Ovary (tissue), 7 donors: ENCODE measurements at regions not wholly inside any gene's neighbourhood (a gene's known extent, or its start where the extent isn't known, plus 50 kb on each side); places are given as distances from the start of the nearest gene placed in this dataset.

Experiments used
- DNase-seq, 5 donors: peaks; one replicate each; pipeline ENCODE4 v3.0.0-alpha.2; 2019 to 2020
- H3K27ac ChIP-seq, 2 donors: fragments of 200-600 bp; one replicate each; pipeline versions ENCODE4 v1.5.1 to v1.8.0; 2019 to 2022
- H3K27me3 ChIP-seq: fragments of 200-600 bp; one replicate; pipeline ENCODE4 v1.8.0; 2022
- H3K36me3 ChIP-seq: fragments of 200-600 bp; sonication (generic); one replicate; pipeline ENCODE4 v1.5.1; 2019
- H3K4me1 ChIP-seq: one replicate; pipeline ENCODE4 v1.8.1; 2013; ENCODE audit warnings: mild to moderate bottlenecking, moderate library complexity; ENCODE audit not compliant: insufficient read depth
- H3K4me3 ChIP-seq: fragments of 200-600 bp; sonication (generic); one replicate; pipeline ENCODE4 v1.5.1; 2017
- H3K9me3 ChIP-seq, 2 donors: fragments of 200-600 bp in 1 of 2; sonication (generic) in 1 of 2; one replicate each; pipeline versions ENCODE4 v1.5.1 to v1.8.1; 2013 to 2019; ENCODE audit warnings: mild to moderate bottlenecking in 1 of 2, moderate library complexity in 1 of 2
- EP300 ChIP-seq: sonication (generic); formaldehyde crosslinking; IDR thresholded peaks from one replicate; pipeline ENCODE4 v1.6.1; 2017; ENCODE audit warnings: antibody characterized with exemption
- POLR2A ChIP-seq: fragments of 450-650 bp; IDR thresholded peaks from one replicate; pipeline ENCODE4 v1.6.1; 2017; ENCODE audit warnings: antibody characterized with exemption, mild to moderate bottlenecking, moderate library complexity
- WGBS, 3 donors: extraction: QIAGEN DNeasy Blood & Tissue Kit in 1 of 3; methylation state at CpG; one replicate each; pipeline versions ENCODE4 v1.1.5 to v1.1.7; 2013 to 2017; 5-methylcytosine and 5-hydroxymethylcytosine counted together
- intact Hi-C, 4 donors: fragments of 100-400 bp; cut with DNase I; formaldehyde crosslinking; loops; one replicate each; pipeline versions ENCODE4 v1.11.0 to v1.15.1; 2022 to 2023
- TF ChIP-seq, protein P1 (sequence below), 3 donors: fragments of 450-650 bp in 2 of 3; fragments of 200-600 bp in 1 of 3; IDR thresholded peaks; one replicate each; pipeline versions ENCODE4 v1.5.1 to v1.8.0; 2016 to 2022; ENCODE audit warnings: antibody characterized with exemption in 3 of 3, mild to moderate bottlenecking in 1 of 3
- donor health status: DM: no; HTN: no; CAD: no; lungs with moderate emphysema.
- donor health status: DM: no; HTN: no; CAD: no.
- donor health status: Bipolar disorder and iron deficiency.
- donor health status: DM: no; HTN: no; CAD: no.
- donor health status: DM: yes; HTN: yes; CAD: no.

- no peaks in the 10 kb centered on the region for H3K27me3 ChIP-seq
- intact Hi-C loops: no loop called here
- DNase-seq: no peak
- no peak overlapping the region for H3K4me3 ChIP-seq
- H3K27ac ChIP-seq: no peak overlapping the region
- 84 to 96% (median 91%) methylated on average over 15 of the region's 15 CpGs for WGBS, 3 donors
- no peaks in the 10 kb centered on the region for H3K4me1 ChIP-seq
- TF ChIP-seq EP300 (no peak), POLR2A (no peak)
- no peaks in the 10 kb centered on the region for H3K36me3 ChIP-seq
- no peaks in the 10 kb centered on the region for H3K9me3 ChIP-seq
These were observed 617.4 kb upstream of the SALL3 start for GRCh38 chr18:78362198-78362597.

GRCh38 chr18:78363556-78364387, 615.8 kb upstream of the SALL3 start:
- DNase-seq: no peak
- intact Hi-C loops: no loop called here
- Histone ChIP-seq H3K4me3 (no peak overlapping the region), H3K4me1 (no peaks in the 10 kb centered on the region), H3K27ac (no peak overlapping the region), H3K27me3 (no peaks in the 10 kb centered on the region), H3K36me3 (no peaks in the 10 kb centered on the region), H3K9me3 (no peaks in the 10 kb centered on the region)
- WGBS, 3 donors: 93 to 94% (median 94%) methylated on average over 44 of the region's 44 CpGs
- no peak for TF ChIP-seq EP300
- TF ChIP-seq, protein P1, sequence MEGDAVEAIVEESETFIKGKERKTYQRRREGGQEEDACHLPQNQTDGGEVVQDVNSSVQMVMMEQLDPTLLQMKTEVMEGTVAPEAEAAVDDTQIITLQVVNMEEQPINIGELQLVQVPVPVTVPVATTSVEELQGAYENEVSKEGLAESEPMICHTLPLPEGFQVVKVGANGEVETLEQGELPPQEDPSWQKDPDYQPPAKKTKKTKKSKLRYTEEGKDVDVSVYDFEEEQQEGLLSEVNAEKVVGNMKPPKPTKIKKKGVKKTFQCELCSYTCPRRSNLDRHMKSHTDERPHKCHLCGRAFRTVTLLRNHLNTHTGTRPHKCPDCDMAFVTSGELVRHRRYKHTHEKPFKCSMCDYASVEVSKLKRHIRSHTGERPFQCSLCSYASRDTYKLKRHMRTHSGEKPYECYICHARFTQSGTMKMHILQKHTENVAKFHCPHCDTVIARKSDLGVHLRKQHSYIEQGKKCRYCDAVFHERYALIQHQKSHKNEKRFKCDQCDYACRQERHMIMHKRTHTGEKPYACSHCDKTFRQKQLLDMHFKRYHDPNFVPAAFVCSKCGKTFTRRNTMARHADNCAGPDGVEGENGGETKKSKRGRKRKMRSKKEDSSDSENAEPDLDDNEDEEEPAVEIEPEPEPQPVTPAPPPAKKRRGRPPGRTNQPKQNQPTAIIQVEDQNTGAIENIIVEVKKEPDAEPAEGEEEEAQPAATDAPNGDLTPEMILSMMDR (IDR thresholded peaks at IDR 0.05): no peak
- TF ChIP-seq POLR2A: no peak

- Histone ChIP-seq H3K27ac (no peak overlapping the region), H3K4me1 (no peaks in the 10 kb centered on the region), H3K4me3 (no peak overlapping the region), H3K27me3 (no peaks in the 10 kb centered on the region), H3K9me3 (no peaks in the 10 kb centered on the region), H3K36me3 (no peaks in the 10 kb centered on the region)
- no peak for DNase-seq
- TF ChIP-seq EP300 (no peak), POLR2A (no peak)
- TF ChIP-seq, protein P1 (IDR thresholded peaks at IDR 0.05): no peak
- WGBS, 3 donors: 74 to 82% (median 82%) methylated on average over 13 of the region's 13 CpGs
- intact Hi-C loops: no loop called here
These were observed 615.1 kb upstream of the SALL3 start for GRCh38 chr18:78364388-78364960.

DNA sequence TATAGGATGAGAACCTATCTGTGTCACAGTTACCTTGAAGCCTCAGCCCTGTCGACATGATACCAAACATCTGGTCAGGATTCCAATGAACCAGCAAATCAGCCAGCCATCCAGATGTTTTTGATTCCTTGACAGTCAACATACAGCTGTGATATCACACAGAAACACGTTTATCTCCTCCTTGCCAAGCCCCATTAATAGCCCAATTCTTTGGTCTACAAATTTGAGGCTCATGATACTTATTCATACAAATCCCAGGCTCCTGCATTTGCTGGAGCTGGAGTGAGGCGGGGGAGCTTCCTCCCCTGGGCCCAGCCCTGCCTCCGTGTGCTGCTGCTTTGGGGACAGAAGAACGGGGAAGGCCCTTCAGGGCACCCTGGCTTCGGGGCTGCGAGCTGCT, 611.6 kb upstream of the SALL3 start:
- TF ChIP-seq POLR2A (no peak), EP300 (no peak)
- TF ChIP-seq, protein P1 (IDR thresholded peaks at IDR 0.05): no peak
- Histone ChIP-seq H3K4me1 (no peaks in the 10 kb centered on the region), H3K36me3 (no peaks in the 10 kb centered on the region), H3K4me3 (no peak overlapping the region), H3K9me3 (no peaks in the 10 kb centered on the region), H3K27ac (no peak overlapping the region), H3K27me3 (no peaks in the 10 kb centered on the region)
- intact Hi-C loops: no loop called here
- 12 to 20% (median 20%) methylated on average over 7 of the region's 7 CpGs for WGBS, 3 donors
- DNase-seq: no peak

- WGBS, 3 donors: 84 to 86% (median 84%) methylated on average over 10 of the region's 10 CpGs
- TF ChIP-seq, protein P1 (IDR thresholded peaks at IDR 0.05): no peak
- TF ChIP-seq POLR2A (no peak), EP300 (no peak)
These were observed 610.9 kb upstream of the SALL3 start for GRCh38 chr18:78368726-78369125.

More at GRCh38 chr18:78368726-78369125, 610.9 kb upstream of the SALL3 start:
- H3K36me3 ChIP-seq: no peaks in the 10 kb centered on the region
- H3K4me1 ChIP-seq: no peaks in the 10 kb centered on the region
- H3K27ac ChIP-seq: no peak overlapping the region
- DNase-seq: no peak
- no peaks in the 10 kb centered on the region for H3K27me3 ChIP-seq
- H3K4me3 ChIP-seq: no peak overlapping the region
- intact Hi-C loops: no loop called here
- no peaks in the 10 kb centered on the region for H3K9me3 ChIP-seq
